Stimulated activated CD4-positive, alpha-beta T cell treated with anti-CD3 and anti-CD28 coated beads, Interleukin-4, amount 100 ng/mL, for 4 hours (primary cell): ENCODE measurements at regions not wholly inside any gene's neighbourhood (a gene's known extent, or its start where the extent isn't known, plus 50 kb on each side); places are given as distances from the start of the nearest gene placed in this dataset.

Experiments
- DNase-seq, 2 experiments: peaks; one replicate each; pipeline ENCODE4 v3.0.0-alpha.2; 2020

- DNase-seq: no peak
Observed at GRCh38 chr1:238073991-238074390, 183.3 kb upstream of the ZP4 start.

- no peak for DNase-seq
Observed at GRCh38 chr1:238071061-238071460, 180.3 kb upstream of the ZP4 start.

- DNase-seq: no peak
Observed at GRCh38 chr1:238063454-238063853, 172.7 kb upstream of the ZP4 start.

- no peak for DNase-seq
Observed at GRCh38 chr1:238061967-238062613, 171.4 kb upstream of the ZP4 start.

GRCh38 chr1:238060061-238060460 is 169.3 kb upstream of the ZP4 start:
- no peak for DNase-seq

GRCh38 chr1:238052496-238053266 is 162.0 kb upstream of the ZP4 start:
- no peak for DNase-seq

- no peak for DNase-seq
Observed at GRCh38 chr1:238029126-238029525, 138.4 kb upstream of the ZP4 start.

- DNase-seq: no peak
Observed at GRCh38 chr1:238027366-238027765, 136.6 kb upstream of the ZP4 start.

- DNase-seq: no peak
Observed at GRCh38 chr1:238023137-238023536, 132.4 kb upstream of the ZP4 start.

- no peak for DNase-seq
Observed at GRCh38 chr1:238018214-238018613, 127.5 kb upstream of the ZP4 start.

GRCh38 chr1:238006779-238007178 is 116.1 kb upstream of the ZP4 start:
- DNase-seq: no peak

- DNase-seq: no peak
Observed at GRCh38 chr1:238005116-238005515, 114.4 kb upstream of the ZP4 start.

- no peak for DNase-seq
Observed at GRCh38 chr1:238001818-238002217, 111.1 kb upstream of the ZP4 start.

GRCh38 chr1:237999426-238000052 is 108.8 kb upstream of the ZP4 start:
- no peak for DNase-seq

- DNase-seq: no peak
Observed at GRCh38 chr1:237998581-237998980, 107.9 kb upstream of the ZP4 start.

- no peak for DNase-seq
Observed at GRCh38 chr1:237983496-237983895, 92.8 kb upstream of the ZP4 start.

- DNase-seq: no peak
Observed at GRCh38 chr1:237981223-237981622, 90.5 kb upstream of the ZP4 start.

GRCh38 chr1:237976331-237976730 is 85.6 kb upstream of the ZP4 start:
- no peak for DNase-seq

GRCh38 chr1:237975903-237976302 is 85.2 kb upstream of the ZP4 start:
- DNase-seq: no peak

GRCh38 chr1:237975376-237975775 is 84.7 kb upstream of the ZP4 start:
- DNase-seq: no peak

- DNase-seq: no peak
Observed at GRCh38 chr1:237972186-237972585, 81.5 kb upstream of the ZP4 start.

- no peak for DNase-seq
Observed at GRCh38 chr1:237962985-237963384, 72.3 kb upstream of the ZP4 start.

GRCh38 chr1:237961754-237962153 is 71.0 kb upstream of the ZP4 start:
- DNase-seq: no peak

GRCh38 chr1:237959838-237960237 is 69.1 kb upstream of the ZP4 start:
- DNase-seq: no peak
